HG02970 (cell line): ENCODE measurements at regions not wholly inside any gene's neighbourhood (a gene's known extent, or its start where the extent isn't known, plus 50 kb on each side); places are given as distances from the start of the nearest gene placed in this dataset.

Experiments
- ATAC-seq: cut with Tn5 transposase; IDR thresholded peaks from one replicate; pipeline ENCODE4 v1.9.1; 2021; ENCODE audit warnings: mild to moderate bottlenecking, moderate library complexity, moderate number of reproducible peaks; ENCODE audit not compliant: unreplicated experiment, low FRiP score

DNA sequence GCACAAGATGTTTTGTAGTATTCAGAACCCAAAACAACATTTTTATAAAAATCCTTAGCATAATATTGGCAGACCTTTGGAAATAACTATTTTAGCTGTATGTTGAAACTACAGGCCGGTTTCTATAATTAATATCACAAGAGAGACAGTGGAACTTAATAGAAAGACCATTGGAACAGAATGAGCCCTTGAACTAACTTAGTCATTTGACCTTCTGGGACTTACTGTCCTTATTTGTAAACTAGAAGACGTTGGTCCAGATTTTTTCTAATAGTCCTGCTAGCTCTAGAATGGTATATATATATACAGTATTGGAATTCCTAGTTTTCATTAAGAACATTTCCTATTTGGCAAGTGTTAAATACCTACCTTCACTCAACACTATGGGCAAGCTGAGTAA lies 69.5 kb upstream of the ALDH1A1 start:
- no peak for ATAC-seq

- ATAC-seq = no peak
Observed at GRCh38 chr9:73020877-73021276, 68.0 kb upstream of the ALDH1A1 start.

- no peak for ATAC-seq
Observed at GRCh38 chr9:73014011-73014410, 61.2 kb upstream of the ALDH1A1 start.

DNA sequence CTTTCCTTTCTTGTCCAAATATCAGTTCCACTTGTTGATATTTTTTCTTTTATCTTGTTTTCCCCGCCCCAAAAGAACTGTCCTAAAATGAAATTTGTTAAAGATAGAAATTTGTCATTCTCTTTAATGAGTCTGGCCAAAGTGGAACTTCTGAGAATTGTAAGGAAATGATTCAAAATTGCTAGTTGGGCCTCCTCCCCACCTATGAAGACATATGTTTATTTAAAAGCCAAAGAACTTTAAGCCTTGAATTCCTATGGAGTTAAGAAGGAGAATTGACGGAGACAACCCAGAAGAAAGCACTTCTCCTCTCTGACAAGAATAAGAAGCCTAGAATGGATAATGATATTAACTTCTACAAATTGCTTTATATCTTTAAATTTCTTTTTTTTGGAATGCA lies 59.1 kb upstream of the ALDH1A1 start:
- ATAC-seq = no peak

- no peak for ATAC-seq
Observed at GRCh38 chr9:73011181-73011750, 58.4 kb upstream of the ALDH1A1 start.

DNA sequence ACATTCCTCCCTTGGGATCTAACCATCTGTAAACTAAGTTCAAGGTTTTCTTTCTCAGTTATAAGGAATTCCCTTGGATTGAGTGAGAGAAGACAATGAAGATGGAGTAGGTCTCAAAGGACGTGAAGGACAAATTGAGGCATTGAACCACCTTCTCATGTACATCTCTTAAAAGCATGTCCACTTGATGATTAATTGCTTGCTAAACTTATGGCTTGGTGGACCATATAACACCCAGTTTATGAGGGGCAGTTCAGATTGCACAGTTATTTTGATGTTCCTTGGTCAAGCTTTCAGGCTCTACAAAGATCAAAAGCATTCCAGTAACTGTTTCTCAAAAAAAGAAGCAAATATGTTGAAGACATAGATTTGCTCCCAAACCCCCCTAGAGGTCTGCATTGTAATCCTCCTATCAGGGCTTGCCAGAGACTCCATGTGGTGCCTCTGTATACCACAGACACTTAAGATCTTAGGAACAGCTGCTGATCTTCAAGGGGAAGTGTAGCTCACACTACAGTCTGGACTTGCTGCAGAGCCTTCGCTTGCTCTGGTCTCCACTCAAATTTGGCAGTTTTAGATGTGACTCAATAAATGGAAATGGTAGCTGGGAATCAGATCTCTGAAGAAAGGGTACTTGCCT lies 56.9 kb upstream of the ALDH1A1 start:
- no peak for ATAC-seq

GRCh38 chr9:73007966-73008672 lies 55.3 kb upstream of the ALDH1A1 start:
- no peak for ATAC-seq

GRCh38 chr9:73006986-73007385 lies 54.1 kb upstream of the ALDH1A1 start:
- ATAC-seq = no peak
